HG03064 (cell line): ENCODE measurements at regions not wholly inside any gene's neighbourhood (a gene's known extent, or its start where the extent isn't known, plus 50 kb on each side); places are given as distances from the start of the nearest gene placed in this dataset.
"Not testable (repeated sequence)": the region's sequence is repeated elsewhere in the genome, so short reads cannot be mapped to it uniquely, and the experiment has no call there.

Source experiments
- ATAC-seq: cut with Tn5 transposase; IDR thresholded peaks from one replicate; pipeline ENCODE4 v1.9.1; 2021; ENCODE audit warnings: low read depth; ENCODE audit not compliant: unreplicated experiment

DNA sequence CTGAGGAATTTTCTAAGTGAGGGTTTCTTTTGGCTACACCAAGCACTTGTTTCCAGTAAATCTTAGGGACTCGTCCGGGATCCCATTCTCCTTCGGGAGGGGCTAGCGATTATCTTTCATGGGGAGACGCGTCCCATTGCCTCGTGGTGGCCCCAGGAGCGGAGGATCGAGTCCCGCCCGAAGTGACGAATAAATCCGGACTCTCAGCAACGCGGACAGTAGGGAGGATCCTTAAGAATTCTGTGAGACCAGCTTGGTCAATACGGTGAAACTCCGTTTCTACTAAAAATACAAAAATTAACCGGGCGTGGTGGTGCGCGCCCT lies 69.1 kb upstream of the PRSS16 start:
- ATAC-seq = no peak

GRCh38 chr6:27178860-27179259 lies 68.6 kb upstream of the PRSS16 start:
- no peak for ATAC-seq

- no peak for ATAC-seq
Observed at GRCh38 chr6:27183060-27183832, 64.3 kb upstream of the PRSS16 start.

- ATAC-seq = no peak
Observed at GRCh38 chr6:27187231-27188060, 60.1 kb upstream of the PRSS16 start.

DNA sequence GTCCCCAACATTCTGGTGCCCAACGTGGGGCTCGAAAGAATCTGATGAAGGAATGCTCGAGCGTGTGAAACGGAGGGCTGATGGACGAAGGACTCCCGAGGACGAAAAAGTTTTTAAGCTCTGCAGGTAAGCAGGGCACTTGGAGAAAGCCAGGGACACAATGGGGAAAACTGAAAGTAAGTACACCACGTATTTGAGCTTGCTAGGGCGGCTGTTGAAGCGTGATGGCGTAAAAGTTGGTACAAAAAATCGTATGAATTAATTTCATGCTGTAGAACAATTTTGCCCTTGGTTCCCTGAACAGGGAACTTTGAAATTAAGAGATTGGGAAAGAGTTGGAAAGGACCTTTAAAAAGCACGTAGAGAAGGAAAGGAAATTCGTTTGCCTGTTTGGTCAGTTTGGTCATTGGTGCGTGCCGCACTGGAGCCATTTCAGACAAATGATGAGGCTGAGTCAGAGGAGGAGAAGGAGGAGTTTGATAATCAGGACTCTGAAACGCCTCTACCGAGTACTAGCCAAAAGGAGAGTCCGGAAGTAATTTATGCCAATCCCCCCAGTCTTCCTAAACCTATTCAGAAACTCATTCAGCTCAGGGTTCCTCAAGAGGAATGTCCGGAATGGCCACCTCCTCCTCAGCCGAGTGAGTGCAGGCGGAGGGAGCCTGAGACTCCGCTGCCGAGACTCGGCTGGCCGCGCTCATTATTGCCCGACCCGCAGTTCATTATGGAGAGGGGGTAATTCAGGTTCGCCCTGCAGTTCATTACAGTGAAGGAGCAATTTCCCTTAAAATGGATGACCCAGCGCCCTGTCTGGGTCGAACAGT lies 59.2 kb upstream of the PRSS16 start:
- peak; percentile 93 for ATAC-seq

DNA sequence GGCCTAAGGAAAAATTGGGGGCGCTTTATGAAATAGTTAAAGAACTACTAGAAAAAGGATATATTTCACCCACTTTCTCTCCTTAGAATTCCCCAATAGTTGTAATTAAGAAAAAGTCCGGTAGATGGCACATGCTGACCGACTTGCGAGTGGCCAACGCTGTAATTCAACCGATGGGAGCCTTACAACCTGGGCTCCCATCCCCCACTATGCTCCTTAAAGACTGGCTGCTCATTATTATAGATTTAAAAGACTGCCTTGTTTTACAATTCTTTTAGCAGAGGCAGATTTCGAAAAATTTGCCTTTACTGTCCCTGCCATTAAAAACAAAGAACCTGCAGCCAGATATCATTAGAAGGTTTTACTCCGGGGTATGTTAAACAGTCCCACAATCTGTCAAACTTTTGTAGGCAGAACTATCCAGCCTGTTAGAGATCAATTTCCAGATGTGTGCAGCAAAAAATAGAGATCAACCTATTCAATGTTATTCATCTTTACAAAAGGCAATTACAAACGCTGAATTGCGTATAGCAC lies 58.5 kb upstream of the PRSS16 start:
- ATAC-seq = peak; percentile 39

- ATAC-seq = no peak
Observed at GRCh38 chr6:27190126-27190525, 57.4 kb upstream of the PRSS16 start.

DNA sequence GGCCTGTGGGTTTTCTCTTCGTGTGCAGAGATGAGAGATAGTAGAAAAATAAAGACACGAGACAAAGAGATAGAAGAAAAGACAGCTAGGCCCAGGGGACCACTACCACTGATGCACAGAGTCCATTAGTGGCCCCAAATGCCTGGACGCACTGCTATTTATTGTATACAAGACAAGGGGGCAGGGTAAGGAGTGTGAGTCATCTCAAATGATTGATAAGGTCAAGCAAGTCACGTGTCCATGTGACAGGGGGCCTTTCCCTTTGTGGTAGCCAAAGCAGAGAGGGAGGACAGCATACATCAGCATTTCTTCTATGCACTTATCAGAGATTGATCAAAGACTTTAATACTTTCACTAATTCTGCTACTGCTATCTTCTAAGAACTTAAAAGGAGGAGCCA lies 53.0 kb upstream of the PRSS16 start:
- not testable (repeated sequence) for ATAC-seq

- not testable (repeated sequence) for ATAC-seq
Observed at GRCh38 chr6:27195547-27195946, 52.0 kb upstream of the PRSS16 start.
